HEK293 (cell line): ENCODE measurements at regions not wholly inside any gene's neighbourhood (a gene's known extent, or its start where the extent isn't known, plus 50 kb on each side); places are given as distances from the start of the nearest gene placed in this dataset.

Experiments used
- MYNN ChIP-seq: fragments of 450-650 bp; formaldehyde crosslinking; IDR thresholded peaks from 2 replicates; pipeline ENCODE4 v1.5.1; 2016; ENCODE audit warnings: missing biosample characterization, missing genetic modification characterization, borderline replicate concordance
- SALL2 ChIP-seq: fragments of 450-650 bp; formaldehyde crosslinking; IDR thresholded peaks from 2 replicates; pipeline ENCODE4 v1.5.0; 2017; ENCODE audit warnings: missing biosample characterization, mild to moderate bottlenecking, missing genetic modification characterization, borderline replicate concordance
- ZNF140 ChIP-seq: fragments of 450-650 bp; formaldehyde crosslinking; IDR thresholded peaks from 2 replicates; pipeline ENCODE4 v1.5.1; 2016; ENCODE audit warnings: missing biosample characterization, missing genetic modification characterization
- ZNF677 ChIP-seq: fragments of 450-650 bp; IDR thresholded peaks from 2 replicates; pipeline ENCODE4 v1.5.0; 2018; ENCODE audit warnings: missing biosample characterization, mild to moderate bottlenecking, missing genetic modification characterization, moderate library complexity
- ZNF768 ChIP-seq: fragments of 450-650 bp; formaldehyde crosslinking; IDR thresholded peaks from 2 replicates; pipeline ENCODE4 v1.5.1; 2018; ENCODE audit warnings: missing biosample characterization, mild to moderate bottlenecking, missing genetic modification characterization
- TF ChIP-seq, protein P1 (sequence below): fragments of 450-650 bp; formaldehyde crosslinking; IDR thresholded peaks from 2 replicates; pipeline ENCODE4 v1.5.1; 2016; ENCODE audit warnings: missing biosample characterization, missing genetic modification characterization
- TF ChIP-seq, protein P2 (sequence below): fragments of 450-650 bp; formaldehyde crosslinking; IDR thresholded peaks from 2 replicates; pipeline ENCODE4 v1.5.1; 2016; ENCODE audit warnings: missing biosample characterization, missing genetic modification characterization
- TF ChIP-seq, protein P3 (sequence below): fragments of 450-650 bp; formaldehyde crosslinking; IDR thresholded peaks from 2 replicates; pipeline ENCODE4 v1.5.1; 2016; ENCODE audit warnings: missing biosample characterization, missing genetic modification characterization
- TF ChIP-seq, protein P4 (sequence below): fragments of 450-650 bp; formaldehyde crosslinking; IDR thresholded peaks from 2 replicates; pipeline ENCODE4 v1.5.0; 2017; ENCODE audit warnings: missing biosample characterization, missing genetic modification characterization, borderline replicate concordance
- TF ChIP-seq, protein P5 (sequence below): fragments of 450-650 bp; formaldehyde crosslinking; optimal IDR thresholded peaks from 2 replicates; pipeline ENCODE3; 2016; ENCODE audit warnings: missing biosample characterization, mild to moderate bottlenecking, missing genetic modification characterization

DNA sequence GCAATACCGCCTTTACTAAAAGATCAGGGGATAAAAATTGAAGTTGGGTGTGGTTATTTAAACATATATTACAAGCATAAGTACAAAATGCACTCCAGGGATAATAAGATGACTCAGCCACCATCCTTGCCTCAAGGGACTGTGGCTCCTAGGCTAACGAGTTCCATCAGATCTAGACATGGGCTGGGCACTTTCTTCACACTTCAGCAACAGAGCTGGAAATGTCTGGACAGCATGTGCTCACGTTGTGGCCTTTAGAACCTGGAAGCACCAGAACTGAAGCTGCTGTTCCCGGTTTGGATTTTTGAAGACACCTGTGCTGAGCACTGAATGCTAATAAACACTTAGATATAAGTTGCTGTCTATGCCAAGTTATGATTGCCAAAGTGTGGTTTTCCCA lies 384.2 kb upstream of the SALL3 start:
- TF ChIP-seq, protein P1, sequence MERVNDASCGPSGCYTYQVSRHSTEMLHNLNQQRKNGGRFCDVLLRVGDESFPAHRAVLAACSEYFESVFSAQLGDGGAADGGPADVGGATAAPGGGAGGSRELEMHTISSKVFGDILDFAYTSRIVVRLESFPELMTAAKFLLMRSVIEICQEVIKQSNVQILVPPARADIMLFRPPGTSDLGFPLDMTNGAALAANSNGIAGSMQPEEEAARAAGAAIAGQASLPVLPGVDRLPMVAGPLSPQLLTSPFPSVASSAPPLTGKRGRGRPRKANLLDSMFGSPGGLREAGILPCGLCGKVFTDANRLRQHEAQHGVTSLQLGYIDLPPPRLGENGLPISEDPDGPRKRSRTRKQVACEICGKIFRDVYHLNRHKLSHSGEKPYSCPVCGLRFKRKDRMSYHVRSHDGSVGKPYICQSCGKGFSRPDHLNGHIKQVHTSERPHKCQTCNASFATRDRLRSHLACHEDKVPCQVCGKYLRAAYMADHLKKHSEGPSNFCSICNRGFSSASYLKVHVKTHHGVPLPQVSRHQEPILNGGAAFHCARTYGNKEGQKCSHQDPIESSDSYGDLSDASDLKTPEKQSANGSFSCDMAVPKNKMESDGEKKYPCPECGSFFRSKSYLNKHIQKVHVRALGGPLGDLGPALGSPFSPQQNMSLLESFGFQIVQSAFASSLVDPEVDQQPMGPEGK (tag by site-specific recombination): no peak
- no peak for TF ChIP-seq ZNF140 (tag by site-specific recombination)
- TF ChIP-seq, protein P2, sequence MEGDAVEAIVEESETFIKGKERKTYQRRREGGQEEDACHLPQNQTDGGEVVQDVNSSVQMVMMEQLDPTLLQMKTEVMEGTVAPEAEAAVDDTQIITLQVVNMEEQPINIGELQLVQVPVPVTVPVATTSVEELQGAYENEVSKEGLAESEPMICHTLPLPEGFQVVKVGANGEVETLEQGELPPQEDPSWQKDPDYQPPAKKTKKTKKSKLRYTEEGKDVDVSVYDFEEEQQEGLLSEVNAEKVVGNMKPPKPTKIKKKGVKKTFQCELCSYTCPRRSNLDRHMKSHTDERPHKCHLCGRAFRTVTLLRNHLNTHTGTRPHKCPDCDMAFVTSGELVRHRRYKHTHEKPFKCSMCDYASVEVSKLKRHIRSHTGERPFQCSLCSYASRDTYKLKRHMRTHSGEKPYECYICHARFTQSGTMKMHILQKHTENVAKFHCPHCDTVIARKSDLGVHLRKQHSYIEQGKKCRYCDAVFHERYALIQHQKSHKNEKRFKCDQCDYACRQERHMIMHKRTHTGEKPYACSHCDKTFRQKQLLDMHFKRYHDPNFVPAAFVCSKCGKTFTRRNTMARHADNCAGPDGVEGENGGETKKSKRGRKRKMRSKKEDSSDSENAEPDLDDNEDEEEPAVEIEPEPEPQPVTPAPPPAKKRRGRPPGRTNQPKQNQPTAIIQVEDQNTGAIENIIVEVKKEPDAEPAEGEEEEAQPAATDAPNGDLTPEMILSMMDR: no peak
- no peak for TF ChIP-seq ZNF677 (tag by site-specific recombination)
- TF ChIP-seq, protein P3, sequence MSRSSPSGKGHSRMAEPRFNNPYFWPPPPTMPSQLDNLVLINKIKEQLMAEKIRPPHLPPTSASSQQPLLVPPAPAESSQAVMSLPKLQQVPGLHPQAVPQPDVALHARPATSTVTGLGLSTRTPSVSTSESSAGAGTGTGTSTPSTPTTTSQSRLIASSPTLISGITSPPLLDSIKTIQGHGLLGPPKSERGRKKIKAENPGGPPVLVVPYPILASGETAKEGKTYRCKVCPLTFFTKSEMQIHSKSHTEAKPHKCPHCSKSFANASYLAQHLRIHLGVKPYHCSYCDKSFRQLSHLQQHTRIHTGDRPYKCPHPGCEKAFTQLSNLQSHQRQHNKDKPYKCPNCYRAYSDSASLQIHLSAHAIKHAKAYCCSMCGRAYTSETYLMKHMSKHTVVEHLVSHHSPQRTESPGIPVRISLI (tag by site-specific recombination): no peak
- no peak for TF ChIP-seq ZNF768 (tag by site-specific recombination)
- no peak for TF ChIP-seq MYNN (tag by site-specific recombination)
- TF ChIP-seq, protein P4, sequence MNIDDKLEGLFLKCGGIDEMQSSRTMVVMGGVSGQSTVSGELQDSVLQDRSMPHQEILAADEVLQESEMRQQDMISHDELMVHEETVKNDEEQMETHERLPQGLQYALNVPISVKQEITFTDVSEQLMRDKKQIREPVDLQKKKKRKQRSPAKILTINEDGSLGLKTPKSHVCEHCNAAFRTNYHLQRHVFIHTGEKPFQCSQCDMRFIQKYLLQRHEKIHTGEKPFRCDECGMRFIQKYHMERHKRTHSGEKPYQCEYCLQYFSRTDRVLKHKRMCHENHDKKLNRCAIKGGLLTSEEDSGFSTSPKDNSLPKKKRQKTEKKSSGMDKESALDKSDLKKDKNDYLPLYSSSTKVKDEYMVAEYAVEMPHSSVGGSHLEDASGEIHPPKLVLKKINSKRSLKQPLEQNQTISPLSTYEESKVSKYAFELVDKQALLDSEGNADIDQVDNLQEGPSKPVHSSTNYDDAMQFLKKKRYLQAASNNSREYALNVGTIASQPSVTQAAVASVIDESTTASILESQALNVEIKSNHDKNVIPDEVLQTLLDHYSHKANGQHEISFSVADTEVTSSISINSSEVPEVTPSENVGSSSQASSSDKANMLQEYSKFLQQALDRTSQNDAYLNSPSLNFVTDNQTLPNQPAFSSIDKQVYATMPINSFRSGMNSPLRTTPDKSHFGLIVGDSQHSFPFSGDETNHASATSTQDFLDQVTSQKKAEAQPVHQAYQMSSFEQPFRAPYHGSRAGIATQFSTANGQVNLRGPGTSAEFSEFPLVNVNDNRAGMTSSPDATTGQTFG: no peak
- TF ChIP-seq, protein P5, sequence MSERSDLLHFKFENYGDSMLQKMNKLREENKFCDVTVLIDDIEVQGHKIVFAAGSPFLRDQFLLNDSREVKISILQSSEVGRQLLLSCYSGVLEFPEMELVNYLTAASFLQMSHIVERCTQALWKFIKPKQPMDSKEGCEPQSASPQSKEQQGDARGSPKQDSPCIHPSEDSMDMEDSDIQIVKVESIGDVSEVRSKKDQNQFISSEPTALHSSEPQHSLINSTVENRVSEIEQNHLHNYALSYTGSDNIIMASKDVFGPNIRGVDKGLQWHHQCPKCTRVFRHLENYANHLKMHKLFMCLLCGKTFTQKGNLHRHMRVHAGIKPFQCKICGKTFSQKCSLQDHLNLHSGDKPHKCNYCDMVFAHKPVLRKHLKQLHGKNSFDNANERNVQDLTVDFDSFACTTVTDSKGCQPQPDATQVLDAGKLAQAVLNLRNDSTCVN (tag by site-specific recombination): no peak
- no peak for TF ChIP-seq SALL2 (tag by site-specific recombination)
